ENCODE measurements at regions not wholly inside any gene's neighbourhood (a gene's known extent, or its start where the extent isn't known, plus 50 kb on each side); places are given as distances from the start of the nearest gene placed in this dataset.

DNA sequence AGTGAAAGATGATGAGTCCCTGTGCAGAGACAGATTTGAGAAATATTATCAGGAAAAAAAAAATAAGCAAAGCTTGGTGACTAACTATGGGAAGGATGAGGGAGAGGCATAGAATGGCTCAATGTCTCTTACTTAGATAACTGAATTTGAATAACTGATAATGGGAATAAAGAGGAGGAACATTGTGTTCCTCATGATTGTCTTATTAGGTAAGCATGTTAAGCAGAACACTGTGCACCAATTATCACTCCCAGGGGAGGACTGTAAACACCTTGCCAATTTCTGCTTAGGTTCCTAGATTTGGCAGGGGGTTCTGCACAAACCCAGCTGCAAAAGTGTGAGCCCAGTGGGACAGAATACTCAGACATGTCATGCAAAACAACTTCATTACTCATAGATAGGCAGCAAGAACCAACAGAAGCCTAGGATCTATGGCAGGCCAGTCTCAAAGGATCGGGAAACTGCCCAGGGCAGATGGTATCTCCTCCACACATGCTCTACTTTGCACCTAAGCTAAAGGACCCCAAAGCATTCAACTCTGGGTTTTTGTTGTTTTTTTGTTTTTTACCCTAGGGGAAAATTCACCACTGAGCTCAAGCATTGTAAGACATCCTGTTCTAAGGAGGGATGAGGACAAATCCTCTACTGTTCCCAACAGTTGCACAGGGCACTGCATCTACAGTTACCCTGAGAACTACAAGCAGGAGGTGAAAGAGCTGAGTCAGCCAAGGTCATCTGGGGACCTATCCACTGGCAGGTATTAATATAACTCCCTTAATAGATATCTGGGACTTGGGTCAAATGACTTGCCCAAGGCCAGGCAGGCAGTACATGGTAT lies 907.0 kb downstream of the RAPGEF2 start:
- DNase-seq (ENCODE audit: low read depth) = no peak
- TF ChIP-seq, protein P1, sequence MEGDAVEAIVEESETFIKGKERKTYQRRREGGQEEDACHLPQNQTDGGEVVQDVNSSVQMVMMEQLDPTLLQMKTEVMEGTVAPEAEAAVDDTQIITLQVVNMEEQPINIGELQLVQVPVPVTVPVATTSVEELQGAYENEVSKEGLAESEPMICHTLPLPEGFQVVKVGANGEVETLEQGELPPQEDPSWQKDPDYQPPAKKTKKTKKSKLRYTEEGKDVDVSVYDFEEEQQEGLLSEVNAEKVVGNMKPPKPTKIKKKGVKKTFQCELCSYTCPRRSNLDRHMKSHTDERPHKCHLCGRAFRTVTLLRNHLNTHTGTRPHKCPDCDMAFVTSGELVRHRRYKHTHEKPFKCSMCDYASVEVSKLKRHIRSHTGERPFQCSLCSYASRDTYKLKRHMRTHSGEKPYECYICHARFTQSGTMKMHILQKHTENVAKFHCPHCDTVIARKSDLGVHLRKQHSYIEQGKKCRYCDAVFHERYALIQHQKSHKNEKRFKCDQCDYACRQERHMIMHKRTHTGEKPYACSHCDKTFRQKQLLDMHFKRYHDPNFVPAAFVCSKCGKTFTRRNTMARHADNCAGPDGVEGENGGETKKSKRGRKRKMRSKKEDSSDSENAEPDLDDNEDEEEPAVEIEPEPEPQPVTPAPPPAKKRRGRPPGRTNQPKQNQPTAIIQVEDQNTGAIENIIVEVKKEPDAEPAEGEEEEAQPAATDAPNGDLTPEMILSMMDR (IDR thresholded peaks at IDR 0.05; ENCODE audit: low read depth, low read length, missing control alignments) = no peak
- no peak overlapping the region for H3K4me3 ChIP-seq (ENCODE audit: low read depth, low read length)

DNA sequence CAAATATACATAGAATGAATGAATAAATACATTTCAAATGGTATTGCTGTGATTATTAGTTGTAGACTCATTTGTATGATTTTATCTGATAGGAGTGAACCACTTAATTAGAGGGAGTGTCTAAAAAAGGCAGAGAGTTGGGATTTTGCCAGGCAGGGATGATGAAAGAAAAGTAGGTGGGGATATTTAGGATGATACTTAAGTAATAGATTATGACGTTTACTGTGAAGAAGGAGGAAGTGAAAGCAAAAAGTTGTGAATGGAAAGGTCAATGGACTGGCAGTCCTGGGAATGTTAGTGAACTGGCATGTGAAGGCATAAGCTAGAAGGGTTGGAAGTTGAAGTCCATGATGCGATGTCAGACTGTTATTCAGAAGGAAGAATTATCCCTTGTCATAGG lies 917.1 kb downstream of the RAPGEF2 start:
- DNase-seq (ENCODE audit: low read depth) = no peak
- no peak overlapping the region for H3K4me3 ChIP-seq (ENCODE audit: low read depth, low read length)
- TF ChIP-seq, protein P1 (IDR thresholded peaks at IDR 0.05; ENCODE audit: low read depth, low read length, missing control alignments) = no peak

DNA sequence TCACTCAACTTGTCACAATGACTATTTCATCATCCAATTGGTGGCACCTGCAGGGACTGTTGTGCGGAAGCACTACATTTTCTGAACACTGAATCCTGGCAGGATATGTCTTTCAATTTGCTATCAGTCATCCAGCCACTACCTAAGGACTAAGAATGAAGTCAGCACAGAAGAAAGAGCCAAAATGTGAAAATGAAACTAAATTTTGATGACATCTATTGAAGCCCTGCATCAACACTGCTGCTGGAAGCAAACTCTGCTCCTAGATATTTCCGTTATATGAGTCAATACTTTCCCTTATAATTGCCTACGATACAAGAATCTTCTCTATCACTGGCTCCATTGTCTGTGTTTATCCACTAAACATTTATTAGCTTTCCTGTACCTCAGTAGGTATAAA lies 917.9 kb downstream of the RAPGEF2 start:
- H3K4me3 ChIP-seq (ENCODE audit: low read depth, low read length) = no peak overlapping the region
- TF ChIP-seq, protein P1 (IDR thresholded peaks at IDR 0.05; ENCODE audit: low read depth, low read length, missing control alignments) = no peak
- no peak for DNase-seq (ENCODE audit: low read depth)

DNA sequence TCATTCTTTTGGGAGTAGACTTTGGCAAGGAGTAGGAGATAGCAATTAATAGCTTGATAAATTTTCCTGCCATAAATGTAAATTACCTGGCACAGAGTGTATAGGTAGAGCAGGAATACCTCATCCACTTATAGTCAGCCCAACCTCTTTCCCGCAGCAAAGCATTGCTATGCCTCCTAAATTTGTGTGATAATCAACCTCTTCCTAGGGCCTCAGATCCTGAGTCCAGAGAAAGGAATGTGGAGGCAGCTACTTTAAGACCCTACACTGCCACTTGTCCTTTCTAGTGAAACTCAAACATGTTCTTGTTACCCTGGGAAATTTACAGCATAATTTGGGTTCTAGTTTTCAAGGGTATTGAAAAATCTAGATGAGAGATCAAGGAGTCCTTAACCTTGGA lies 919.0 kb downstream of the RAPGEF2 start:
- TF ChIP-seq, protein P1 (IDR thresholded peaks at IDR 0.05; ENCODE audit: low read depth, low read length, missing control alignments) = no peak
- no peak for DNase-seq (ENCODE audit: low read depth)
- H3K4me3 ChIP-seq (ENCODE audit: low read depth, low read length) = no peak overlapping the region

DNA sequence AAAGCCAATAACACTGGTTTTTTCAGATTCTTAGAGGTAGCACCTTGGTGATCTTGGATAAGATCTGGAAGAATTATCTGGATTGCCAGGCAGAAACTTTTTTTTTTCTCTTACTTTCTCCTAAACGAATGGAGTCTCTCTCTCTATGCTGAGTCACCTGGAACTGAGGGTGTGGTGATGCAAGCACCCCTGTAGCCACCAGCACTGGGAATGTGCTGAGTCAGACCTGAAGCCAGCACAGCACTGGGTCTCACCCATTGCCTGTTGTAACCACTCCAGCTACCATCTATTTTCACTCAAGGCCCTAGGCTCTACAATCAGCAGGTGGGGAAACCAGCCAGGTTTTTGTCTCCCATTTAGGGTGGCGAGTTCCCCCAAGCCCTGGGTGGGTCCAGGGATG lies 923.8 kb downstream of the RAPGEF2 start:
- no peak overlapping the region for H3K4me3 ChIP-seq (ENCODE audit: low read depth, low read length)
- TF ChIP-seq, protein P1 (IDR thresholded peaks at IDR 0.05; ENCODE audit: low read depth, low read length, missing control alignments) = no peak
- DNase-seq (ENCODE audit: low read depth) = no peak

DNA sequence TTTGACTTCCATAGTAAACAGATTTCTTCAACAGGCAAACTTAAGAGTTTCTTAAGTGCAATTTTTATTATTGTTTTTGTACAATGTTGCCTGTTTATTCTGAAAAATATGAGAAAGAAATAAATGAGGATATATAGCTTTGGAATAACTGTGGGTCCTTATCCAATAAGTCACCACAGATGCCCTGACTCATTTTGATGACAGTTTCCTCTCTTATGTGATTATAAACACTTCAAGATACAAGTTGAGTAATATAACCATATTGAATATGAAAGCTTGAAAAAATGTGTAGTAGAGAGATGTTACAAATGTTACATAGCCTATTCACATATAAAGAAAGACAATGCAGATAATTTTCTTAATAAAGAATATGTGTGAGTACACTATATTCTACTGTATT lies 931.6 kb downstream of the RAPGEF2 start:
- TF ChIP-seq, protein P1 (IDR thresholded peaks at IDR 0.05; ENCODE audit: low read depth, low read length, missing control alignments) = no peak
- DNase-seq (ENCODE audit: low read depth) = no peak
- H3K4me3 ChIP-seq (ENCODE audit: low read depth, low read length) = no peak overlapping the region

DNA sequence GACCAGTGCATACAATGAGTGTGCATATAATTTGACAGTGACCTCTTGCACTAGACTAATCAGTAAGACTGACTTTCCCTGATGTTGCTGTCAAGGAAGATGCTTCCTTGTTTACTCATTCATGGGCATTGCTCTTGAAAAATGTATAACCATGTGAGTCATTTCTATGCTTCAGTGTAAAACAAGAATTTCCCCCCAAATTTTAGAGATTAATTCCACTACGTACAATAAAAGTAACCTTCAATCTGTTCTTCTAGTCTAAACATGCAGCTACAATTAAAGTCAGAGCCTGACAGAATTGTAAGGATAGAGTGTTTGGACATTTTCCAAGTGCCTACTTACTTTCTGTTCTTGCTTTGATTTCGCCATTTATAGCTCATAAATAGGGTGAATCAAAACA lies 935.7 kb downstream of the RAPGEF2 start:
- TF ChIP-seq, protein P1 (IDR thresholded peaks at IDR 0.05; ENCODE audit: low read depth, low read length, missing control alignments) = no peak
- no peak overlapping the region for H3K4me3 ChIP-seq (ENCODE audit: low read depth, low read length)
- no peak for DNase-seq (ENCODE audit: low read depth)
